Thyroid gland (tissue), 4 donors: ENCODE measurements at regions not wholly inside any gene's neighbourhood (a gene's known extent, or its start where the extent isn't known, plus 50 kb on each side); places are given as distances from the start of the nearest gene placed in this dataset.

ENCODE experiments used
- DNase-seq, 2 donors: peaks; one replicate each; pipeline ENCODE4 v3.0.0-alpha.2; 2019
- H3K27ac ChIP-seq, 3 donors: fragments of 200-600 bp; sonication (generic); 1 replicate in 2 of 3; 2 replicates in 1 of 3; pipeline ENCODE4 v1.5.1; 2016 to 2019; ENCODE audit warnings: mild to moderate bottlenecking in 1 of 3, moderate library complexity in 1 of 3
- H3K27me3 ChIP-seq: fragments of 200-600 bp; sonication (generic); one replicate; pipeline ENCODE4 v1.5.1; 2019
- H3K36me3 ChIP-seq, 2 donors: fragments of 200-600 bp; sonication (generic); one replicate each; pipeline ENCODE4 v1.5.1; 2016 to 2019
- H3K4me1 ChIP-seq, 2 donors: fragments of 200-600 bp; sonication (generic); one replicate each; pipeline ENCODE4 v1.5.1; 2017 to 2019
- H3K4me3 ChIP-seq, 3 donors: fragments of 200-600 bp; sonication (generic); replicated peaks in 1 of 3; 1 replicate in 2 of 3; 2 replicates in 1 of 3; pipeline ENCODE4 v1.5.1; 2016; ENCODE audit warnings: mild to moderate bottlenecking in 1 of 3
- H3K9me3 ChIP-seq: fragments of 200-600 bp; sonication (generic); one replicate; pipeline ENCODE4 v1.5.1; 2017
- CTCF ChIP-seq, 6 experiments: fragments of 200-600 bp in 3 of 6; fragments of 450-650 bp in 3 of 6; sonication (generic) in 3 of 6; IDR thresholded peaks; one replicate each; pipeline ENCODE4 v1.5.1; 2016 to 2019; ENCODE audit warnings: antibody characterized with exemption in 6 of 6, mild to moderate bottlenecking in 2 of 6, inconsistent platforms in 1 of 6, moderate library complexity in 1 of 6
- POLR2A ChIP-seq, 2 donors: fragments of 450-650 bp; IDR thresholded peaks; one replicate each; pipeline ENCODE4 v1.6.1; 2017; ENCODE audit warnings: antibody characterized with exemption in 2 of 2, mild to moderate bottlenecking in 2 of 2, moderate library complexity in 1 of 2
- WGBS, 2 donors: methylation state at CpG; one replicate each; pipeline ENCODE4 v1.1.5; 2017; 5-methylcytosine and 5-hydroxymethylcytosine counted together
- intact Hi-C: fragments of 100-400 bp; cut with DNase I; formaldehyde crosslinking; loops from one replicate; pipeline ENCODE4 v1.15.1; 2023

- intact Hi-C loops: no loop called here
- no peak overlapping the region for H3K27ac ChIP-seq
- 82 to 84% methylated on average over 11 of the region's 11 CpGs for whole genome bisulfite sequencing, 2 donors
- H3K36me3 ChIP-seq: no peaks in the 10 kb centered on the region
- H3K4me1 ChIP-seq: no peaks in the 10 kb centered on the region
- TF ChIP-seq POLR2A (IDR thresholded peaks at IDR 0.05) (no peak), CTCF (IDR thresholded peaks at IDR 0.05) (no peak)
- no peaks in the 10 kb centered on the region for H3K9me3 ChIP-seq
- no peak for DNase-seq
- no peak overlapping the region for H3K4me3 ChIP-seq
- H3K27me3 ChIP-seq: no peaks in the 10 kb centered on the region
Observed at GRCh38 chr10:128764190-128764589, 638.0 kb upstream of the MKI67 start.

GRCh38 chr10:128766915-128767314 lies 640.7 kb upstream of the MKI67 start:
- no peaks in the 10 kb centered on the region for H3K4me1 ChIP-seq
- WGBS, 2 donors: 76 to 87% methylated on average over 2 of the region's 2 CpGs
- no peaks in the 10 kb centered on the region for H3K36me3 ChIP-seq
- intact Hi-C loops: no loop called here
- TF ChIP-seq CTCF (IDR thresholded peaks at IDR 0.05) (no peak), POLR2A (IDR thresholded peaks at IDR 0.05) (no peak)
- no peaks in the 10 kb centered on the region for H3K27me3 ChIP-seq
- no peak for DNase-seq
- no peak overlapping the region for H3K27ac ChIP-seq
- H3K9me3 ChIP-seq: no peaks in the 10 kb centered on the region
- no peak overlapping the region for H3K4me3 ChIP-seq

- no peak for DNase-seq
- TF ChIP-seq POLR2A (IDR thresholded peaks at IDR 0.05) (no peak), CTCF (IDR thresholded peaks at IDR 0.05) (no peak)
- no peaks in the 10 kb centered on the region for H3K4me1 ChIP-seq
- H3K4me3 ChIP-seq: no peak overlapping the region
- intact Hi-C loops: no loop called here
- no peaks in the 10 kb centered on the region for H3K27me3 ChIP-seq
- no peaks in the 10 kb centered on the region for H3K9me3 ChIP-seq
- WGBS, 2 donors: 95 to 100% methylated on average over 1 of the region's 1 CpG
- H3K36me3 ChIP-seq: no peaks in the 10 kb centered on the region
- no peak overlapping the region for H3K27ac ChIP-seq
Observed at GRCh38 chr10:128774979-128775378, 648.8 kb upstream of the MKI67 start.

- no peaks in the 10 kb centered on the region for H3K4me1 ChIP-seq
- H3K36me3 ChIP-seq: no peaks in the 10 kb centered on the region
- H3K9me3 ChIP-seq: no peaks in the 10 kb centered on the region
- no peak overlapping the region for H3K27ac ChIP-seq
- H3K27me3 ChIP-seq: no peaks in the 10 kb centered on the region
- intact Hi-C loops: no loop called here
- 86 to 89% methylated on average over 10 of the region's 10 CpGs for WGBS, 2 donors
- H3K4me3 ChIP-seq: no peak overlapping the region
- no peak for TF ChIP-seq CTCF (IDR thresholded peaks at IDR 0.05)
- no peak for TF ChIP-seq POLR2A (IDR thresholded peaks at IDR 0.05)
- DNase-seq: no peak
Observed at GRCh38 chr10:128775743-128776142, 649.5 kb upstream of the MKI67 start.

GRCh38 chr10:128776673-128777252 lies 650.5 kb upstream of the MKI67 start:
- TF ChIP-seq POLR2A (IDR thresholded peaks at IDR 0.05) (no peak), CTCF (IDR thresholded peaks at IDR 0.05) (no peak)
- Histone ChIP-seq H3K4me1 (no peaks in the 10 kb centered on the region), H3K9me3 (no peaks in the 10 kb centered on the region), H3K27me3 (no peaks in the 10 kb centered on the region), H3K27ac (no peak overlapping the region), H3K4me3 (no peak overlapping the region), H3K36me3 (no peaks in the 10 kb centered on the region)
- 58 to 62% methylated on average over 9 of the region's 9 CpGs for WGBS, 2 donors
- DNase-seq: no peak
- intact Hi-C loops: no loop called here
